ENCODE measurements at regions not wholly inside any gene's neighbourhood (a gene's known extent, or its start where the extent isn't known, plus 50 kb on each side); places are given as distances from the start of the nearest gene placed in this dataset.

DNA sequence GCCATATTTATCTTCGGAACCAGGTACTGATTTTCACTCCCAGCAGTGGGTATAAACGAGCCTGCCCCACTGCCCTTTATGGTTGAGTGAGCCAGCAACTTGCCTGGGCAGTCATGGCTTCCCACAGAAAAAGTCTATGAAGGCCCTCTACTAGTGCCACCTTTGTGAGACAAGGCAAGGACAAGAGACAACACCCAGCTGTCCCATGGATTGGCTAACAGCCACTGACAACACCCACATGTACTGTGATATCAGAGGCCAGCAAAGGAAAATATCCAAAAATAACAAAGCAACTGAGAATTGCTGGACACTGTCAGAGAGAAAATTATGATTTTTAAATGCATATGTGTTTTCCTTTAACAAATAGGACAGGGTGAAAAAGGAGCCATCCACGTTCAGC lies 248.4 kb upstream of the TTC29 start:
- no peak for DNase-seq
- intact Hi-C loops (cut with DNase I; ENCODE audit: low total_unique reads): no loop called here
- 46 to 64% (median 59%) methylated on average over 3 of the region's 3 CpGs for WGBS, 5 donors
- Histone ChIP-seq H3K4me1 (peaks cover 0 to 23% (median 15%) of the 10 kb centered on the region in 4 donors), H3K36me3 (no peaks in the 10 kb centered on the region), H3K4me3 (no peak overlapping the region), H3K27me3 (no peaks in the 10 kb centered on the region), H3K9me3 (no peaks in the 10 kb centered on the region), H3K27ac (no peak overlapping the region)
- no peak for TF ChIP-seq EP300 (IDR thresholded peaks at IDR 0.05)
- TF ChIP-seq POLR2A (IDR thresholded peaks at IDR 0.05): no peak
- TF ChIP-seq POLR2AphosphoS5 (IDR thresholded peaks at IDR 0.05): no peak
- no peak for TF ChIP-seq CTCF (IDR thresholded peaks at IDR 0.05)

- intact Hi-C loops (cut with DNase I; ENCODE audit: low total_unique reads): no loop called here
Measured at GRCh38 chr4:147194604-147195003, 248.9 kb upstream of the TTC29 start.

GRCh38 chr4:147195386-147195785 lies 249.7 kb upstream of the TTC29 start:
- Histone ChIP-seq H3K4me1 (peaks cover 0 to 23% (median 15%) of the 10 kb centered on the region in 4 donors), H3K4me3 (no peak overlapping the region), H3K27ac (no peak overlapping the region), H3K9me3 (no peaks in the 10 kb centered on the region), H3K27me3 (no peaks in the 10 kb centered on the region), H3K36me3 (no peaks in the 10 kb centered on the region)
- DNase-seq: no peak
- intact Hi-C loops (cut with DNase I; ENCODE audit: low total_unique reads): no loop called here
- WGBS, 5 donors: 88 to 93% (median 92%) methylated on average over 2 of the region's 2 CpGs
- TF ChIP-seq EP300 (IDR thresholded peaks at IDR 0.05): no peak
- no peak for TF ChIP-seq POLR2A (IDR thresholded peaks at IDR 0.05)
- no peak for TF ChIP-seq POLR2AphosphoS5 (IDR thresholded peaks at IDR 0.05)
- TF ChIP-seq CTCF (IDR thresholded peaks at IDR 0.05): no peak

More at GRCh38 chr4:147194604-147195003, 248.9 kb upstream of the TTC29 start:
- WGBS, 5 donors: 60 to 78% (median 70%) methylated on average over 3 of the region's 3 CpGs
- Histone ChIP-seq H3K9me3 (no peaks in the 10 kb centered on the region), H3K4me1 (peaks cover 0 to 23% (median 15%) of the 10 kb centered on the region in 4 donors), H3K27me3 (no peaks in the 10 kb centered on the region), H3K4me3 (no peak overlapping the region), H3K27ac (no peak overlapping the region), H3K36me3 (no peaks in the 10 kb centered on the region)
- DNase-seq: no peak
- no peak for TF ChIP-seq POLR2AphosphoS5 (IDR thresholded peaks at IDR 0.05)
- no peak for TF ChIP-seq CTCF (IDR thresholded peaks at IDR 0.05)
- no peak for TF ChIP-seq POLR2A (IDR thresholded peaks at IDR 0.05)
- no peak for TF ChIP-seq EP300 (IDR thresholded peaks at IDR 0.05)

DNA sequence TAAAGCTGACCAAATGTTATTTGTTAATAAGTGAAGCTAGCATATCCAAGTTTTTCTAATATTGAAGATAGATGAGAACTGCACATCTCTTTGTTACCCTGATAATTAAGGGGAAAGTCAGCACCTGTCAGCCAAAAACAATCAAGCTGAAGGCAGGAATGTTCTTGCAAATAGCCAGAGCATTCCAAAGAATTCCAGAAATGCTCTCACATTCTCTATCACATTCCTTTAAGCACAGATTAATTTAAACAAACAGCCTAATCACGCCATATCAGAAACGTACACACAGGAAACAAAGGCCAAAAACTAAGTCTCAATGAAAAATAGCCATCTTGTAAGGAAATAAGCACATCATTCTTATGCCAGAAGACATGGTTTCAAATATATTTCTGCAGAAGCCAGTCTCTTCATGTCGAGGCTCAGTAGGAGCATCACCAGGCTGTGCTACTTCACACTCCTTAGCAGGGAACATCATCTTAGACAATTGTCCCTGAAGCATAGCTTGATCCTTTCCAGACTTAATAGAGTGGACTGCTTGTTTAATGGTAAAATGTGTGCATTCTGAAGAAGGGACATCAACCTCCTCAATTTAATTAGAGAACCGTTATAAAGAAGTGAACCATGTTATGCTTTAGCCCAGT lies 252.9 kb upstream of the TTC29 start:
- no peak for TF ChIP-seq POLR2AphosphoS5 (IDR thresholded peaks at IDR 0.05)
- TF ChIP-seq POLR2A (IDR thresholded peaks at IDR 0.05): no peak
- TF ChIP-seq CTCF (IDR thresholded peaks at IDR 0.05): no peak
- TF ChIP-seq EP300 (IDR thresholded peaks at IDR 0.05): no peak
- 27 to 39% (median 29%) methylated on average over 4 of the region's 4 CpGs for WGBS, 5 donors
- intact Hi-C loops (cut with DNase I; ENCODE audit: low total_unique reads): no loop called here
- no peaks in the 10 kb centered on the region for H3K9me3 ChIP-seq
- H3K4me3 ChIP-seq: no peak overlapping the region
- no peaks in the 10 kb centered on the region for H3K27me3 ChIP-seq
- no peak overlapping the region for H3K27ac ChIP-seq
- H3K4me1 ChIP-seq: peaks cover 0 to 23% (median 15%) of the 10 kb centered on the region in 4 donors
- H3K36me3 ChIP-seq: no peaks in the 10 kb centered on the region
- no peak for DNase-seq
